SK-N-SH treated with all-trans-retinoic acid at 6 μM for 48 hours (cell line): ENCODE measurements at regions not wholly inside any gene's neighbourhood (a gene's known extent, or its start where the extent isn't known, plus 50 kb on each side); places are given as distances from the start of the nearest gene placed in this dataset.

Experiments used
- ATAC-seq: fragments of 200-7000 bp; cut with Tn5 transposase; 3 replicates; pipeline ENCODE4 v1.9.1; 2020; ENCODE audit warnings: mild to moderate bottlenecking, moderate library complexity
- ARNTL ChIP-seq: fragments of 450-650 bp; formaldehyde crosslinking; IDR thresholded peaks from 2 replicates; pipeline ENCODE4 v1.5.0; 2020; ENCODE audit warnings: low read depth, mild to moderate bottlenecking, moderate library complexity, borderline replicate concordance
- BACH2 ChIP-seq: fragments of 250-450 bp; sonication (Bioruptor Pico); IDR thresholded peaks from 2 replicates; pipeline ENCODE4 v1.9.0; 2021; ENCODE audit warnings: mild to moderate bottlenecking, borderline replicate concordance
- CREB5 ChIP-seq: fragments of 250-450 bp; sonication (Bioruptor Pico); IDR thresholded peaks from 2 replicates; pipeline ENCODE4 v1.5.1; 2020; ENCODE audit warnings: low read depth, mild to moderate bottlenecking, moderate library complexity
- CSDC2 ChIP-seq: fragments of 250-450 bp; sonication (Bioruptor Pico); IDR thresholded peaks from 2 replicates; pipeline ENCODE4 v1.5.0; 2020; ENCODE audit warnings: mild to moderate bottlenecking, moderate library complexity
- ESRRG ChIP-seq: fragments of 250-450 bp; sonication (Bioruptor Pico); IDR thresholded peaks from 2 replicates; pipeline ENCODE4 v1.6.1; 2021; ENCODE audit warnings: mild to moderate bottlenecking
- ISL1 ChIP-seq: fragments of 250-450 bp; sonication (Bioruptor Pico); IDR thresholded peaks from 2 replicates; pipeline ENCODE4 v2.1.2; 2022; ENCODE audit warnings: mild to moderate bottlenecking, moderate library complexity
- OSR1 ChIP-seq: fragments of 250-450 bp; sonication (Bioruptor Pico); IDR thresholded peaks from 2 replicates; pipeline ENCODE4 v1.8.0; 2022; ENCODE audit warnings: moderate library complexity, mild to moderate bottlenecking, inconsistent platforms
- POU6F1 ChIP-seq: fragments of 250-450 bp; sonication (Bioruptor Pico); IDR thresholded peaks from 2 replicates; pipeline ENCODE4 v1.8.0; 2021; ENCODE audit warnings: low read depth, mild to moderate bottlenecking, moderate library complexity, borderline replicate concordance
- PPARA ChIP-seq: fragments of 250-450 bp; sonication (Bioruptor Pico); IDR thresholded peaks from 2 replicates; pipeline ENCODE4 v1.5.0; 2020; ENCODE audit warnings: mild to moderate bottlenecking, borderline replicate concordance
- RARB ChIP-seq: fragments of 250-450 bp; sonication (Bioruptor Pico); IDR thresholded peaks from 2 replicates; pipeline ENCODE4 v1.8.0; 2021; ENCODE audit warnings: mild to moderate bottlenecking, moderate library complexity
- SNAI2 ChIP-seq: fragments of 250-450 bp; sonication (Bioruptor Pico); IDR thresholded peaks from 2 replicates; pipeline ENCODE4 v1.5.0; 2020; ENCODE audit warnings: mild to moderate bottlenecking, moderate library complexity
- TOX ChIP-seq: fragments of 250-450 bp; sonication (Bioruptor Pico); IDR thresholded peaks from 2 replicates; pipeline ENCODE4 v1.8.0; 2021; ENCODE audit warnings: mild to moderate bottlenecking, moderate library complexity, borderline replicate concordance
- ZC3H10 ChIP-seq: fragments of 250-450 bp; sonication (Bioruptor Pico); IDR thresholded peaks from 2 replicates; pipeline ENCODE4 v1.5.1; 2021; ENCODE audit warnings: mild to moderate bottlenecking, moderate library complexity
- ZFP3 ChIP-seq: fragments of 250-450 bp; sonication (Bioruptor Pico); IDR thresholded peaks from 2 replicates; pipeline ENCODE4 v1.5.0; 2020; ENCODE audit warnings: mild to moderate bottlenecking, moderate library complexity
- ZFP30 ChIP-seq: fragments of 450-650 bp; formaldehyde crosslinking; IDR thresholded peaks from 2 replicates; pipeline ENCODE4 v1.5.0; 2022; ENCODE audit warnings: mild to moderate bottlenecking, moderate library complexity
- ZNF565 ChIP-seq: fragments of 450-650 bp; formaldehyde crosslinking; conservative IDR thresholded peaks from 2 replicates; pipeline ENCODE4 v1.5.0; 2020; ENCODE audit warnings: low read depth, mild to moderate bottlenecking, moderate library complexity
- ZNF70 ChIP-seq: fragments of 450-650 bp; formaldehyde crosslinking; IDR thresholded peaks from 2 replicates; pipeline ENCODE4 v1.5.0; 2020; ENCODE audit warnings: mild to moderate bottlenecking, moderate library complexity
- ZNF8 ChIP-seq: fragments of 450-650 bp; formaldehyde crosslinking; IDR thresholded peaks from 2 replicates; pipeline ENCODE4 v1.5.0; 2020; ENCODE audit warnings: mild to moderate bottlenecking, moderate library complexity
- TF ChIP-seq, protein P1 (sequence below): fragments of 250-450 bp; sonication (Bioruptor Pico); IDR thresholded peaks from 2 replicates; pipeline ENCODE4 v1.8.0; 2020; ENCODE audit warnings: mild to moderate bottlenecking, moderate library complexity, borderline replicate concordance
- TF ChIP-seq, protein P2 (sequence below): fragments of 250-450 bp; sonication (Bioruptor Pico); IDR thresholded peaks from 2 replicates; pipeline ENCODE4 v1.5.1; 2021; ENCODE audit warnings: mild to moderate bottlenecking, moderate library complexity

DNA sequence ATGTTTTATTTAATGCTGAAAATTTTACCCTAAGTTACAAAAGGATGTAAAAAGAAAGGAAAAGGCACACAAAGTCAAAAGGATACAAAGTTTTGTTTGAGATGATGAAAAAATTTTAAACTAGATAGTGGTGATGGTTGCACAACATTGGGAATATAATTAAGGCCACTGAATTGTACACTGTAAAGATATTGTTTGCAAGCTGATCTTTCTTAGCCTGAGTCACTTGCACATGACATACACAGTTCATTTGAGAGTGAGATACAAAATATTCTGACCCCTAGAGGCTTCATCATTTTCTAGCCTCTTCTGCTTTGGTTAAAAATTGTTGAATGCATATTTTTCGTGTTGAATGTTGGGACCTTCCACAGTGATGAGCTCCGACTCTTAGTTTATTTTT, 462.6 kb downstream of the HDGFL1 start:
- peak; percentile 51 for ATAC-seq

DNA sequence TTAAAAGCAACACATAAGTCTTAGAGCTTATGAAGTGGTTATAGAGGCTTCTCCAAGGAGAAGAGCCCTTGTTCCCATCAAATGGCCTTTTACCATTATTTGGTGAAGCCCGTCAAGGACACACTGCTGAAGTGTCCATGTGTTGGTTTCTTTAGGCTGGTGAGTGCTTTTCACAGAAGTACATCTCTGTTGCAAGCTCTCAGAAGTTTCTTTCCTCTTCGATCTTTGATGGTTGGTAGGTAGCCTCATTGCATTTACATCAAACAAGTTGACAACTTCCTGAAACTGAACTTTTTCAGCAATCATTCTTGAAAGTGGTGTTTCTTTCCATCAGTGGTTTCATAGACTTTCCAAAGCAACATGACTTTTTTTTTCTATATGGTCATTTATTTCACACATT, 465.6 kb downstream of the HDGFL1 start:
- no peak for ATAC-seq
- TF ChIP-seq PPARA (CRISPR knock-in tag): no peak
- TF ChIP-seq ARNTL (CRISPR knock-in tag): no peak
- TF ChIP-seq, protein P1, sequence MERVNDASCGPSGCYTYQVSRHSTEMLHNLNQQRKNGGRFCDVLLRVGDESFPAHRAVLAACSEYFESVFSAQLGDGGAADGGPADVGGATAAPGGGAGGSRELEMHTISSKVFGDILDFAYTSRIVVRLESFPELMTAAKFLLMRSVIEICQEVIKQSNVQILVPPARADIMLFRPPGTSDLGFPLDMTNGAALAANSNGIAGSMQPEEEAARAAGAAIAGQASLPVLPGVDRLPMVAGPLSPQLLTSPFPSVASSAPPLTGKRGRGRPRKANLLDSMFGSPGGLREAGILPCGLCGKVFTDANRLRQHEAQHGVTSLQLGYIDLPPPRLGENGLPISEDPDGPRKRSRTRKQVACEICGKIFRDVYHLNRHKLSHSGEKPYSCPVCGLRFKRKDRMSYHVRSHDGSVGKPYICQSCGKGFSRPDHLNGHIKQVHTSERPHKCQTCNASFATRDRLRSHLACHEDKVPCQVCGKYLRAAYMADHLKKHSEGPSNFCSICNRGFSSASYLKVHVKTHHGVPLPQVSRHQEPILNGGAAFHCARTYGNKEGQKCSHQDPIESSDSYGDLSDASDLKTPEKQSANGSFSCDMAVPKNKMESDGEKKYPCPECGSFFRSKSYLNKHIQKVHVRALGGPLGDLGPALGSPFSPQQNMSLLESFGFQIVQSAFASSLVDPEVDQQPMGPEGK (CRISPR knock-in tag): no peak

More for the DNA sequence above, 462.6 kb downstream of the HDGFL1 start:
- TF ChIP-seq ESRRG (CRISPR knock-in tag) (no peak), ZFP30 (CRISPR knock-in tag) (no peak), TOX (CRISPR knock-in tag) (no peak), BACH2 (no peak), CREB5 (CRISPR knock-in tag) (no peak), POU6F1 (CRISPR knock-in tag) (no peak), ARNTL (CRISPR knock-in tag) (no peak), OSR1 (CRISPR knock-in tag) (no peak)

DNA sequence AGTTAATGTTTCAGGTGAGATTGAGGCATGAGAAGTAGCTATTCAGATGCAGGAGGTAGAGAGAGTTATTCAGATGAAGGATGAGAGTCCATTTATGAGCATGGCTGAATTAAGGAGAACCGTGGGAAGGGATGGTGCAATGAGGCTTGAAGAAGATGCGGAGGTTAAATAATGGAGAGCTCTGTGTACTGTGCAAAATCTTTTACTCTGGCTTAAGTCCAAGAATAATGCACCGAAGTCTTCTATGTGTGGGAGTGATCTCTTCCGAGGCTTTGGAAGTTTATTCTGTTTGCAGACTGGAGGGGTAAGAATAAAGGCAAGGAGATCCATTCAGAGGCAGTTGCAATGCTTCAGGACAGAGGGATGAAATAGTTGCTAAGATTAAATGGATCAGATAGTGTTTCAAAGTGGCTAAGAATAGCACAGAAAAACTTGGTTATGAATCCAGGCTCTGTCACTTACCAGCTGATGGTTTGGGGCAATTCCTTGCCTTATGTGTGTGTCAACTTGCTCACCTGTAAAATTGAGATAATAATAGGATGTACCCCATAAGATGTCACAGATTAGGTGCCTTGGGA, 467.1 kb downstream of the HDGFL1 start:
- no peak for ATAC-seq
- TF ChIP-seq, protein P1 (CRISPR knock-in tag): no peak
- TF ChIP-seq POU6F1 (CRISPR knock-in tag): no peak
- no peak for TF ChIP-seq OSR1 (CRISPR knock-in tag)
- TF ChIP-seq ISL1: no peak
- TF ChIP-seq RARB: no peak
- TF ChIP-seq, protein P2, sequence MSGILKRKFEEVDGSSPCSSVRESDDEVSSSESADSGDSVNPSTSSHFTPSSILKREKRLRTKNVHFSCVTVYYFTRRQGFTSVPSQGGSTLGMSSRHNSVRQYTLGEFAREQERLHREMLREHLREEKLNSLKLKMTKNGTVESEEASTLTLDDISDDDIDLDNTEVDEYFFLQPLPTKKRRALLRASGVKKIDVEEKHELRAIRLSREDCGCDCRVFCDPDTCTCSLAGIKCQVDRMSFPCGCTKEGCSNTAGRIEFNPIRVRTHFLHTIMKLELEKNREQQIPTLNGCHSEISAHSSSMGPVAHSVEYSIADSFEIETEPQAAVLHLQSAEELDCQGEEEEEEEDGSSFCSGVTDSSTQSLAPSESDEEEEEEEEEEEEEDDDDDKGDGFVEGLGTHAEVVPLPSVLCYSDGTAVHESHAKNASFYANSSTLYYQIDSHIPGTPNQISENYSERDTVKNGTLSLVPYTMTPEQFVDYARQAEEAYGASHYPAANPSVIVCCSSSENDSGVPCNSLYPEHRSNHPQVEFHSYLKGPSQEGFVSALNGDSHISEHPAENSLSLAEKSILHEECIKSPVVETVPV (CRISPR knock-in tag): no peak
- TF ChIP-seq ZNF8 (CRISPR knock-in tag): no peak
- TF ChIP-seq ZFP3 (CRISPR knock-in tag): no peak
- no peak for TF ChIP-seq ZFP30 (CRISPR knock-in tag)
- no peak for TF ChIP-seq BACH2
- TF ChIP-seq ARNTL (CRISPR knock-in tag): no peak
- TF ChIP-seq PPARA (CRISPR knock-in tag): no peak
- TF ChIP-seq ESRRG (CRISPR knock-in tag): no peak
- TF ChIP-seq ZNF565: no peak
- TF ChIP-seq ZNF70: no peak
- no peak for TF ChIP-seq CSDC2 (CRISPR knock-in tag)
- TF ChIP-seq ZC3H10 (CRISPR knock-in tag): no peak
- TF ChIP-seq SNAI2: no peak
- TF ChIP-seq CREB5 (CRISPR knock-in tag): no peak
